HCT116 (cell line): ENCODE measurements at regions not wholly inside any gene's neighbourhood (a gene's known extent, or its start where the extent isn't known, plus 50 kb on each side); places are given as distances from the start of the nearest gene placed in this dataset.

Experiments
- ATAC-seq: fragments of 200-7000 bp; cut with Tn5 transposase; 2 replicates; pipeline ENCODE4 v1.9.1; 2020; ENCODE audit warnings: mild to moderate bottlenecking, moderate library complexity
- BruUV-seq: library from RNA; stranded (reverse); fragments of 400-500 nt; replicated peaks from 2 replicates; lab custom pipeline; 2021; lab: Mats Ljungman, UMichigan
- CTCF ChIA-PET: fragments of 300-600 bp; sonication (Branson Sonifier 250); formaldehyde crosslinking; loops from one replicate; lab custom pipeline; 2021; ENCODE audit warnings: antibody characterized with exemption; lab: Charles Lee
- POLR2A ChIA-PET: fragments of 300-600, 350-600 bp; sonication (Branson Sonifier 250); formaldehyde crosslinking; loops from one replicate; lab custom pipeline; 2021; ENCODE audit warnings: antibody characterized with exemption; lab: Charles Lee
- RAD21 ChIA-PET, 2 experiments: fragments of 300-600 bp; sonication (Branson Sonifier 250); formaldehyde crosslinking; loops; one replicate each; lab custom pipeline; 2023; ENCODE audit warnings: low total read pairs in 2 of 2; ENCODE audit not compliant: uncharacterized antibody in 2 of 2, unreplicated experiment in 2 of 2, low non-redundant PET in 1 of 2; lab: Charles Lee
- DNase-seq: peaks from one replicate; pipeline ENCODE4 v3.0.0-alpha.2; 2010; ENCODE audit warnings: low read depth, low spot score
- H2AFZ ChIP-seq: fragments of 200-600 bp; shearing (Covaris generic), sonication (generic); 2 replicates; pipeline ENCODE4 v1.6.1; 2017; ENCODE audit warnings: low read depth, mixed run types, mixed read lengths, antibody characterized with exemption, low read length; ENCODE audit not compliant: poor library complexity, severe bottlenecking
- H3K27ac ChIP-seq: 2 replicates; pipeline ENCODE4 v1.5.1; 2012; ENCODE audit warnings: low read depth, low read length
- H3K27me3 ChIP-seq: fragments of 200-600 bp; sonication (generic); 2 replicates; pipeline ENCODE4 v1.6.1; 2016; ENCODE audit warnings: mixed run types, low read length, mixed read lengths; ENCODE audit not compliant: insufficient read depth
- H3K36me3 ChIP-seq, 2 experiments: fragments of 200-500 bp in 1 of 2; fragments of 200-600 bp in 1 of 2; sonication (Bioruptor generic) in 1 of 2; sonication (generic) in 1 of 2; 2 replicates each; pipeline versions ENCODE4 v1.5.1 to v1.6.1; 2014 to 2016; ENCODE audit warnings: low read length in 2 of 2, inconsistent platforms in 1 of 2, mixed read lengths in 1 of 2, mixed run types in 1 of 2; ENCODE audit not compliant: insufficient read depth in 2 of 2, control insufficient read depth in 1 of 2
- H3K4me1 ChIP-seq, 2 experiments: fragments of 200-600 bp in 1 of 2; sonication (generic) in 1 of 2; 2 replicates each; pipeline versions ENCODE4 v1.5.1 to v1.6.1; 2012 to 2017; ENCODE audit warnings: low read length in 2 of 2, inconsistent platforms in 1 of 2, mild to moderate bottlenecking in 1 of 2, mixed read lengths in 1 of 2, mixed run types in 1 of 2, moderate library complexity in 1 of 2; ENCODE audit not compliant: insufficient read depth in 2 of 2, control insufficient read depth in 1 of 2
- H3K4me2 ChIP-seq: fragments of 200-600 bp; sonication (generic); 2 replicates; pipeline ENCODE4 v1.6.1; 2017; ENCODE audit warnings: mixed run types, low read length, mixed read lengths
- H3K4me3 ChIP-seq, 2 experiments: fragments of 200-600 bp in 1 of 2; sonication (generic) in 1 of 2; replicated peaks in 1 of 2; 2 replicates each; pipeline ENCODE4 v1.5.1; 2011 to 2016; ENCODE audit warnings: low read length in 2 of 2, control low read depth in 1 of 2, low read depth in 1 of 2, mild to moderate bottlenecking in 1 of 2, mixed read lengths in 1 of 2, mixed run types in 1 of 2
- H3K79me2 ChIP-seq: fragments of 200-600 bp; sonication (generic); 2 replicates; pipeline ENCODE4 v1.6.1; 2017; ENCODE audit warnings: mild to moderate bottlenecking, mixed run types, low read length, moderate library complexity, mixed read lengths; ENCODE audit not compliant: insufficient read depth
- H3K9ac ChIP-seq: fragments of 200-600 bp; sonication (generic); 2 replicates; pipeline ENCODE4 v1.6.1; 2016; ENCODE audit warnings: low read length, mixed read lengths
- H3K9me2 ChIP-seq: fragments of 200-600 bp; sonication (generic), shearing (Covaris generic); 2 replicates; pipeline ENCODE4 v1.6.1; 2017; ENCODE audit warnings: mixed run types, mild to moderate bottlenecking, moderate library complexity; ENCODE audit not compliant: insufficient read depth
- H3K9me3 ChIP-seq, 2 experiments: fragments of 200-500 bp in 1 of 2; fragments of 200-600 bp in 1 of 2; sonication (Bioruptor generic) in 1 of 2; sonication (generic) in 1 of 2; 2 replicates each; pipeline ENCODE4 v1.6.1; 2014 to 2017; ENCODE audit warnings: low read length in 2 of 2, mixed read lengths in 2 of 2, inconsistent platforms in 1 of 2, low read depth in 1 of 2, mild to moderate bottlenecking in 1 of 2, mixed run types in 1 of 2, moderate library complexity in 1 of 2; ENCODE audit not compliant: control insufficient read depth in 1 of 2, insufficient read depth in 1 of 2
- H4K20me1 ChIP-seq: fragments of 200-600 bp; sonication (generic), shearing (Covaris generic); 2 replicates; pipeline ENCODE4 v1.6.1; 2017; ENCODE audit warnings: mixed run types, mild to moderate bottlenecking, moderate library complexity; ENCODE audit not compliant: insufficient read depth
- CEBPB ChIP-seq: IDR thresholded peaks from 2 replicates; pipeline ENCODE4 v1.6.1; 2012; ENCODE audit warnings: low read depth
- EZH2phosphoT487 ChIP-seq: fragments of 200-600 bp; IDR thresholded peaks from 2 replicates; pipeline ENCODE4 v1.6.1; 2018; ENCODE audit warnings: antibody characterized with exemption, borderline replicate concordance
- SIN3A ChIP-seq: IDR thresholded peaks from 2 replicates; pipeline ENCODE4 v1.6.1; 2012; ENCODE audit warnings: low read depth
- YY1 ChIP-seq: IDR thresholded peaks from 2 replicates; pipeline ENCODE4 v1.6.1; 2011; ENCODE audit warnings: low read length, low read depth, moderate library complexity, mild to moderate bottlenecking; ENCODE audit not compliant: insufficient replicate concordance; ENCODE audit errors: extremely low read depth
- intact Hi-C: fragments of 100-400 bp; cut with micrococcal nuclease; formaldehyde crosslinking; loops from 2 replicates; pipeline ENCODE4 v1.10.0; 2022
- TF ChIP-seq, protein P1 (sequence below): IDR thresholded peaks from 2 replicates; pipeline ENCODE4 v1.6.1; 2012

DNA sequence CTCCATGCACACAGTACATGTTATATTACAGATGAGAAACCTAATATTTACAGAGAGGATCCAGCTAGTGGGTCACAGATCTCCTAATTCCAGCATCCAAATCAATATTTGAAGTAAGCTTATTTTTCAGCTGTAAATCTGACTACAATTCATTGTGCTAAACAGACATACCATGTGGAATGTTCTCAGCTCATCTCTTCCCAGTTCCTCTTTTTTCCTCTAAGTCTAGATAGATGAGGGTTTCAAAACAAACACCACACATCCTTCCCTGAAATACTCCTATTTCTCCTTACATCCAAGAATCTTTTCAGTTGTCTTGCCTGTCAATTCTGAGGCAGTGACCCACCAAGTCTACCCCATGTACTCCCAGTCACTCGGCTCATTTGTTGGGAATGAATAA is 200.7 kb upstream of the PIK3C3 start:
- Histone ChIP-seq H2AFZ (no peak overlapping the region), H3K4me3 (no peak overlapping the region), H3K36me3 (no peaks in the 10 kb centered on the region), H3K79me2 (no peaks in the 10 kb centered on the region), H4K20me1 (no peaks in the 10 kb centered on the region), H3K4me2 (no peak overlapping the region), H3K9me2 (no peaks in the 10 kb centered on the region), H3K27ac (no peak overlapping the region), H3K4me1 (no peaks in the 10 kb centered on the region), H3K9me3 (no peaks in the 10 kb centered on the region), H3K27me3 (no peaks in the 10 kb centered on the region), H3K9ac (no peak overlapping the region)
- TF ChIP-seq SIN3A: no peak
- TF ChIP-seq, protein P1, sequence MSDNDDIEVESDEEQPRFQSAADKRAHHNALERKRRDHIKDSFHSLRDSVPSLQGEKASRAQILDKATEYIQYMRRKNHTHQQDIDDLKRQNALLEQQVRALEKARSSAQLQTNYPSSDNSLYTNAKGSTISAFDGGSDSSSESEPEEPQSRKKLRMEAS: no peak
- intact Hi-C loops: no loop called here
- ChIA-PET POLR2A (no interaction called here), RAD21 (no interaction called here), CTCF (no interaction called here)
- BruUV-seq: no TSS peak
- no peak for DNase-seq
- no peak for ATAC-seq

- Histone ChIP-seq H3K4me2 (no peak overlapping the region), H3K79me2 (no peaks in the 10 kb centered on the region), H3K9me2 (no peaks in the 10 kb centered on the region), H4K20me1 (no peaks in the 10 kb centered on the region), H3K4me3 (no peak overlapping the region), H3K9me3 (0 out of 4 replicates have a peak, but pooled peaks cover 0 to 1% of the 10 kb centered on the region in 2 experiments), H3K9ac (no peak overlapping the region), H2AFZ (no peak overlapping the region), H3K27ac (no peak overlapping the region), H3K27me3 (no peaks in the 10 kb centered on the region), H3K36me3 (no peaks in the 10 kb centered on the region), H3K4me1 (no peaks in the 10 kb centered on the region)
- POLR2A ChIA-PET: no interaction called here
- intact Hi-C loops: no loop called here
- RAD21 ChIA-PET: no interaction called here
- CTCF ChIA-PET: no interaction called here
- no TSS peak for BruUV-seq
- no peak for ATAC-seq
- DNase-seq: no peak
- TF ChIP-seq YY1: no peak
- TF ChIP-seq EZH2phosphoT487: no peak
- no peak for TF ChIP-seq CEBPB
- TF ChIP-seq, all 23 proteins: peak for 0
Observed at GRCh38 chr18:41753826-41754225, 201.2 kb upstream of the PIK3C3 start.
